ENCODE measurements at regions not wholly inside any gene's neighbourhood (a gene's known extent, or its start where the extent isn't known, plus 50 kb on each side); places are given as distances from the start of the nearest gene placed in this dataset.

DNA sequence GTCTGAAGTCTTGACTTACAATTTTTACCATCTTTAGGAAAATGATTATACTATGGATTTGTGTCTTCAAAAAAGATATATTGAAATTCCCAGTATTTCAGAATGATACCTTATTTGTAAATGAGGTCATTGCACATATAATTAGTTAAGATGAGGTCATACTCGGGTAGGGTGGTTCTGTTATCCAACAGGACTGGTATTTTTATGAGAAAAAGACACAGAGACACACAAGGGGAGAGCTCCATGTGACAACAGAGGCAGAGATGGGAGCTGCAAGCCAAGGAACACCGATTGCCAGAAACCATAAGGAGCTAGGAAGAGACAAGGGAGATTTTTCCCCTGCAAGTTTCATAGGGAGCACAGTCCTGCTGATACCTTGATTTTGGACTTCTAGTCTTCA lies 356.9 kb downstream of the ARL4A start:
- Histone ChIP-seq H3K9me3 (ENCODE audit: control insufficient read depth in 4 of 4, low read length in 3 of 4) (no peaks in the 10 kb centered on the region), H3K36me3 (ENCODE audit: control insufficient read depth in 4 of 4, insufficient read depth in 3 of 4, low read depth in 1 of 4, low read length in 3 of 4) (no peaks in the 10 kb centered on the region), H3K27me3 (ENCODE audit: control insufficient read depth in 4 of 4, insufficient read depth in 4 of 4, low read length in 3 of 4) (no peaks in the 10 kb centered on the region), H3K9ac (ENCODE audit: low read depth in 1 of 2, low read length in 2 of 2) (no peak overlapping the region), H3K27ac (ENCODE audit: low read depth in 1 of 2, low read length in 2 of 2) (no peak overlapping the region), H3K4me1 (ENCODE audit: control insufficient read depth in 4 of 4, insufficient read depth in 4 of 4, low read length in 3 of 4) (no peaks in the 10 kb centered on the region), H3K4me3 (ENCODE audit: low read depth in 1 of 3, low read length in 3 of 3) (no peak overlapping the region)
- DNase-seq (ENCODE audit: low spot score), result no peak
- TF ChIP-seq, protein P1, sequence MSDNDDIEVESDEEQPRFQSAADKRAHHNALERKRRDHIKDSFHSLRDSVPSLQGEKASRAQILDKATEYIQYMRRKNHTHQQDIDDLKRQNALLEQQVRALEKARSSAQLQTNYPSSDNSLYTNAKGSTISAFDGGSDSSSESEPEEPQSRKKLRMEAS (IDR thresholded peaks at IDR 0.05), result no peak
- TF ChIP-seq, protein P2, sequence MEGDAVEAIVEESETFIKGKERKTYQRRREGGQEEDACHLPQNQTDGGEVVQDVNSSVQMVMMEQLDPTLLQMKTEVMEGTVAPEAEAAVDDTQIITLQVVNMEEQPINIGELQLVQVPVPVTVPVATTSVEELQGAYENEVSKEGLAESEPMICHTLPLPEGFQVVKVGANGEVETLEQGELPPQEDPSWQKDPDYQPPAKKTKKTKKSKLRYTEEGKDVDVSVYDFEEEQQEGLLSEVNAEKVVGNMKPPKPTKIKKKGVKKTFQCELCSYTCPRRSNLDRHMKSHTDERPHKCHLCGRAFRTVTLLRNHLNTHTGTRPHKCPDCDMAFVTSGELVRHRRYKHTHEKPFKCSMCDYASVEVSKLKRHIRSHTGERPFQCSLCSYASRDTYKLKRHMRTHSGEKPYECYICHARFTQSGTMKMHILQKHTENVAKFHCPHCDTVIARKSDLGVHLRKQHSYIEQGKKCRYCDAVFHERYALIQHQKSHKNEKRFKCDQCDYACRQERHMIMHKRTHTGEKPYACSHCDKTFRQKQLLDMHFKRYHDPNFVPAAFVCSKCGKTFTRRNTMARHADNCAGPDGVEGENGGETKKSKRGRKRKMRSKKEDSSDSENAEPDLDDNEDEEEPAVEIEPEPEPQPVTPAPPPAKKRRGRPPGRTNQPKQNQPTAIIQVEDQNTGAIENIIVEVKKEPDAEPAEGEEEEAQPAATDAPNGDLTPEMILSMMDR (IDR thresholded peaks at IDR 0.05; ENCODE audit: low read depth, low read length, missing input control), result no peak
- TF ChIP-seq RAD21 (IDR thresholded peaks at IDR 0.05), result no peak
- no peak for TF ChIP-seq GABPA (IDR thresholded peaks at IDR 0.05 in 1 of 2, conservative IDR thresholded peaks at IDR 0.05 in 1 of 2)
- TF ChIP-seq, protein P3, sequence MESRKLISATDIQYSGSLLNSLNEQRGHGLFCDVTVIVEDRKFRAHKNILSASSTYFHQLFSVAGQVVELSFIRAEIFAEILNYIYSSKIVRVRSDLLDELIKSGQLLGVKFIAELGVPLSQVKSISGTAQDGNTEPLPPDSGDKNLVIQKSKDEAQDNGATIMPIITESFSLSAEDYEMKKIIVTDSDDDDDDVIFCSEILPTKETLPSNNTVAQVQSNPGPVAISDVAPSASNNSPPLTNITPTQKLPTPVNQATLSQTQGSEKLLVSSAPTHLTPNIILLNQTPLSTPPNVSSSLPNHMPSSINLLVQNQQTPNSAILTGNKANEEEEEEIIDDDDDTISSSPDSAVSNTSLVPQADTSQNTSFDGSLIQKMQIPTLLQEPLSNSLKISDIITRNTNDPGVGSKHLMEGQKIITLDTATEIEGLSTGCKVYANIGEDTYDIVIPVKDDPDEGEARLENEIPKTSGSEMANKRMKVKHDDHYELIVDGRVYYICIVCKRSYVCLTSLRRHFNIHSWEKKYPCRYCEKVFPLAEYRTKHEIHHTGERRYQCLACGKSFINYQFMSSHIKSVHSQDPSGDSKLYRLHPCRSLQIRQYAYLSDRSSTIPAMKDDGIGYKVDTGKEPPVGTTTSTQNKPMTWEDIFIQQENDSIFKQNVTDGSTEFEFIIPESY (IDR thresholded peaks at IDR 0.05), result no peak
- TF ChIP-seq YY1 (IDR thresholded peaks at IDR 0.05), result no peak
- TF ChIP-seq HNF4G (IDR thresholded peaks at IDR 0.05), result no peak
- no peak for TF ChIP-seq FOXA2 (IDR thresholded peaks at IDR 0.05)
- TF ChIP-seq RXRA (IDR thresholded peaks at IDR 0.05), result no peak
- TF ChIP-seq, protein P4, sequence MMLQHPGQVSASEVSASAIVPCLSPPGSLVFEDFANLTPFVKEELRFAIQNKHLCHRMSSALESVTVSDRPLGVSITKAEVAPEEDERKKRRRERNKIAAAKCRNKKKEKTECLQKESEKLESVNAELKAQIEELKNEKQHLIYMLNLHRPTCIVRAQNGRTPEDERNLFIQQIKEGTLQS (IDR thresholded peaks at IDR 0.05), result no peak
- TF ChIP-seq SP1 (IDR thresholded peaks at IDR 0.05), result no peak
- no peak for TF ChIP-seq JUND (IDR thresholded peaks at IDR 0.05)
- TF ChIP-seq FOXA1 (IDR thresholded peaks at IDR 0.05), result no peak
- TF ChIP-seq EGR1 (IDR thresholded peaks at IDR 0.05; ENCODE audit: low read depth in 2 of 2), result no peak
- TF ChIP-seq, protein P5, sequence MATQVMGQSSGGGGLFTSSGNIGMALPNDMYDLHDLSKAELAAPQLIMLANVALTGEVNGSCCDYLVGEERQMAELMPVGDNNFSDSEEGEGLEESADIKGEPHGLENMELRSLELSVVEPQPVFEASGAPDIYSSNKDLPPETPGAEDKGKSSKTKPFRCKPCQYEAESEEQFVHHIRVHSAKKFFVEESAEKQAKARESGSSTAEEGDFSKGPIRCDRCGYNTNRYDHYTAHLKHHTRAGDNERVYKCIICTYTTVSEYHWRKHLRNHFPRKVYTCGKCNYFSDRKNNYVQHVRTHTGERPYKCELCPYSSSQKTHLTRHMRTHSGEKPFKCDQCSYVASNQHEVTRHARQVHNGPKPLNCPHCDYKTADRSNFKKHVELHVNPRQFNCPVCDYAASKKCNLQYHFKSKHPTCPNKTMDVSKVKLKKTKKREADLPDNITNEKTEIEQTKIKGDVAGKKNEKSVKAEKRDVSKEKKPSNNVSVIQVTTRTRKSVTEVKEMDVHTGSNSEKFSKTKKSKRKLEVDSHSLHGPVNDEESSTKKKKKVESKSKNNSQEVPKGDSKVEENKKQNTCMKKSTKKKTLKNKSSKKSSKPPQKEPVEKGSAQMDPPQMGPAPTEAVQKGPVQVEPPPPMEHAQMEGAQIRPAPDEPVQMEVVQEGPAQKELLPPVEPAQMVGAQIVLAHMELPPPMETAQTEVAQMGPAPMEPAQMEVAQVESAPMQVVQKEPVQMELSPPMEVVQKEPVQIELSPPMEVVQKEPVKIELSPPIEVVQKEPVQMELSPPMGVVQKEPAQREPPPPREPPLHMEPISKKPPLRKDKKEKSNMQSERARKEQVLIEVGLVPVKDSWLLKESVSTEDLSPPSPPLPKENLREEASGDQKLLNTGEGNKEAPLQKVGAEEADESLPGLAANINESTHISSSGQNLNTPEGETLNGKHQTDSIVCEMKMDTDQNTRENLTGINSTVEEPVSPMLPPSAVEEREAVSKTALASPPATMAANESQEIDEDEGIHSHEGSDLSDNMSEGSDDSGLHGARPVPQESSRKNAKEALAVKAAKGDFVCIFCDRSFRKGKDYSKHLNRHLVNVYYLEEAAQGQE (IDR thresholded peaks at IDR 0.05), result no peak
- TF ChIP-seq TAF1 (conservative IDR thresholded peaks at IDR 0.05), result no peak
- TF ChIP-seq NR2F2 (IDR thresholded peaks at IDR 0.05), result no peak
- no peak for TF ChIP-seq HNF4A (conservative IDR thresholded peaks at IDR 0.05)
- WGBS, result 81% methylated on average over 2 of the region's 2 CpGs

Data from liver (tissue), 8 donors.